ENCODE measurements at regions not wholly inside any gene's neighbourhood (a gene's known extent, or its start where the extent isn't known, plus 50 kb on each side); places are given as distances from the start of the nearest gene placed in this dataset.

- TF ChIP-seq, protein P1, sequence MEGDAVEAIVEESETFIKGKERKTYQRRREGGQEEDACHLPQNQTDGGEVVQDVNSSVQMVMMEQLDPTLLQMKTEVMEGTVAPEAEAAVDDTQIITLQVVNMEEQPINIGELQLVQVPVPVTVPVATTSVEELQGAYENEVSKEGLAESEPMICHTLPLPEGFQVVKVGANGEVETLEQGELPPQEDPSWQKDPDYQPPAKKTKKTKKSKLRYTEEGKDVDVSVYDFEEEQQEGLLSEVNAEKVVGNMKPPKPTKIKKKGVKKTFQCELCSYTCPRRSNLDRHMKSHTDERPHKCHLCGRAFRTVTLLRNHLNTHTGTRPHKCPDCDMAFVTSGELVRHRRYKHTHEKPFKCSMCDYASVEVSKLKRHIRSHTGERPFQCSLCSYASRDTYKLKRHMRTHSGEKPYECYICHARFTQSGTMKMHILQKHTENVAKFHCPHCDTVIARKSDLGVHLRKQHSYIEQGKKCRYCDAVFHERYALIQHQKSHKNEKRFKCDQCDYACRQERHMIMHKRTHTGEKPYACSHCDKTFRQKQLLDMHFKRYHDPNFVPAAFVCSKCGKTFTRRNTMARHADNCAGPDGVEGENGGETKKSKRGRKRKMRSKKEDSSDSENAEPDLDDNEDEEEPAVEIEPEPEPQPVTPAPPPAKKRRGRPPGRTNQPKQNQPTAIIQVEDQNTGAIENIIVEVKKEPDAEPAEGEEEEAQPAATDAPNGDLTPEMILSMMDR (IDR thresholded peaks at IDR 0.05): no peak
- no peak for TF ChIP-seq POLR2A (IDR thresholded peaks at IDR 0.05)
- no peak for TF ChIP-seq POLR2AphosphoS5 (IDR thresholded peaks at IDR 0.05)
- no peak for TF ChIP-seq EP300 (IDR thresholded peaks at IDR 0.05)
These were observed 93.2 kb upstream of the RGS18 start for GRCh38 chr1:192065087-192065486.
